NCI-H2081 (cell line): ENCODE measurements at regions not wholly inside any gene's neighbourhood (a gene's known extent, or its start where the extent isn't known, plus 50 kb on each side); places are given as distances from the start of the nearest gene placed in this dataset.

Experiments used
- DNase-seq, 2 experiments: peaks; one replicate each; lab custom pipeline; 2025; lab: John Stamatoyannopoulos, UW

GRCh38 chr18:22847392-22847791, 85.7 kb upstream of the RBBP8 start:
- DNase-seq, result no peak

DNA sequence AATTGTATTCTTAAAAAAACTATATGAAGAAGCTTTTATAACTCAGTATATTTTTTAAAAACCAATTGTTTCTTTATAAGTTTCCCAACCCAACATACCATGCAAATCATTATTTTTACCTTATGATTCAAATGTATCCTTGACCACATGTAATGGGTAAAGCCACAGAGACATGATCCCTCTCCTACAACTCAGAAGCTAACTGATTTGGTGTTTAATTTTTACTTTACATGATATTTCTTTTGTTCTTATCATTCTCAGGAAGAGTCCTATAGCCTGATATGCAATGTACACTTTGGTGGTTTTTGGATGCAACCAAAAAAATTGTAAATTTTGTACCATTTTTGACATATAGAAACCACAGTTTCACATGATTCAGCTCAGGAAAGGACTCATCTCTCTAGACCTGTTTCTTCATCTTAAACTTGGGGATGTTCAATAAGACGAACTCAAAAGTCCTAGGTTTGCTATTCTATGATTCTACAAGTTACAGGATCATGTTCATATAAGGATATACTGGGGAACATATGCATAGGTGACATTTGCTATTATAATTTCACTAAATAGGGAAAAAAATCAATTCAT, 85.2 kb upstream of the RBBP8 start:
- no peak for DNase-seq

DNA sequence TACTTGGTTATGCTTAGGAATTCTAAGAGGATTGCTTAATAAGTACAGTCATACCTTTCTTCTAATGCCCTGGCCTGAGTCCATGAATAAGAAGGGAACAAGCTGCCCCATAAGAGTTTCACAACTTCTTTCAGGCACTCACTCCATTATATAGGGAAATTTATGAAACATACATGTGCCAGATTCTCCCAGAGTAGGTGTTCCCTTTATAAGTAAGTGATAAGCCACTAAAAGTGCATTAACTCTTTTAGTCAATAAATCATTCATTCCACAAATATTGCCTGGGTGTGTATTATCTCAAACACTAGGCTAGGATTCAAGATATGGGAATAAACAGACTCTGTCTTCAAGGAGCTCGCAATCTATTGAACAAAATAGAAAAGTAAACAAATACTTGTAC, 84.5 kb upstream of the RBBP8 start:
- no peak for DNase-seq

GRCh38 chr18:22856870-22857269, 76.3 kb upstream of the RBBP8 start:
- DNase-seq, result no peak

- no peak for DNase-seq
Observed at GRCh38 chr18:22858121-22858520, 75.0 kb upstream of the RBBP8 start.

GRCh38 chr18:22860807-22861206, 72.3 kb upstream of the RBBP8 start:
- DNase-seq, result no peak

GRCh38 chr18:22865354-22866116, 67.6 kb upstream of the RBBP8 start:
- no peak for DNase-seq

- DNase-seq, result no peak
Observed at GRCh38 chr18:22868831-22869230, 64.3 kb upstream of the RBBP8 start.

- no peak for DNase-seq
Observed at GRCh38 chr18:22871809-22872525, 61.2 kb upstream of the RBBP8 start.

GRCh38 chr18:22872900-22873537, 60.1 kb upstream of the RBBP8 start:
- no peak for DNase-seq

DNA sequence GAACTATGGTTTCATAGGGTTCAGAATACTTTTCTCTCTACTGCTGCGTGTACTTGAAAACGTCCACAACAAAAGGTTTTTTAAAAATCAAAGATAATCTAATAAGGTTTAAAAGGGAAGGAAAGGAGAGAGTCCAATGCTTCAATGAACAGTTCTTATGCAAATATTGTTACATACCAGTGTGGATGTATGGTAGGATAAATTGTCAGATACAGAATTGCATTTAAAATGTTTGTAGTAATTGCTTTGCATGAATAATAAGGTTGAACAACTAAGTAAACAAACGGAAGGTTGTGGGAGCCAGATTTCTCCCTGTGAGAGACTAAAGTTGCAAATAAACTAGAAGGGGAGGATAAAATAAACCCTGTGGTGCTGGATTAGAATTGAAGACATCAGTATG, 53.8 kb upstream of the RBBP8 start:
- DNase-seq, result peak in 1 of 2 experiments; percentile 21

DNA sequence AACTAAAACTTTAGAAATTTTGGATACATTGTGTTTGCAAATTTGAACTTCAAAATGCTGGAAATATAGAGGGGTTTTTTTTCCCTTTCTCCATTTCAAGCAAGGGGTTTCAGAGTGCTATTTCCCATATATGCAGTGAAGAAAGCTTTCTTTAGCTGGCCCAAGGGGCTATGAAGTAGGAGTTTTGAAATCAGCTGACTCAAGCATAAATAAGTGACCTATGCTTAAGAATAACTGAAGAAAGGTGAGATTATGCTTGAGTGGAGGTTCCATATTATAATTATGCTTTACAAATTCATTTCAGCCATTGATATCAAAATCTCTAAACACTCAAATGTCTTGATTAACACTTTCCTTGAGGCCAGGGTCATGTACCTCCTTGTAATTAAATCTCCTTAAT, 51.0 kb upstream of the RBBP8 start:
- DNase-seq, result no peak

- no peak for DNase-seq
Observed at GRCh38 chr18:22883179-22883578, 49.9 kb upstream of the RBBP8 start.
